Pancreas (tissue), 10 donors: ENCODE measurements at regions not wholly inside any gene's neighbourhood (a gene's known extent, or its start where the extent isn't known, plus 50 kb on each side); places are given as distances from the start of the nearest gene placed in this dataset.

Experiments
- ATAC-seq, 4 donors: fragments of 200-7000 bp; cut with Tn5 transposase; one replicate each; pipeline versions ENCODE4 v1.8.0 to v1.9.1; 2020; ENCODE audit warnings: mild to moderate bottlenecking in 4 of 4, moderate library complexity in 4 of 4
- DNase-seq, 6 donors: peaks; one replicate each; pipeline ENCODE4 v3.0.0-alpha.2; 2020
- FAIRE-seq: peaks from 2 replicates; lab custom pipeline; 2012; peaks lifted over from hg19 to GRCh38; lab: Jason Lieb, UNC
- H3K27ac ChIP-seq, 4 donors: fragments of 200-600 bp; sonication (generic); 1 replicate in 3 of 4; 2 replicates in 1 of 4; pipeline versions ENCODE4 v1.5.0 to v1.8.0; 2020
- H3K27me3 ChIP-seq, 4 donors: fragments of 200-600 bp; one replicate each; pipeline ENCODE4 v1.8.0; 2021
- H3K36me3 ChIP-seq, 3 donors: fragments of 200-600 bp; sonication (generic) in 1 of 3; one replicate each; pipeline versions ENCODE4 v1.5.0 to v1.8.0; 2020 to 2021
- H3K4me1 ChIP-seq, 3 donors: fragments of 200-600 bp; one replicate each; pipeline ENCODE4 v1.8.0; 2021
- H3K4me3 ChIP-seq, 4 donors: fragments of 200-600 bp; sonication (generic) in 2 of 4; one replicate each; pipeline versions ENCODE4 v1.5.0 to v1.8.0; 2020 to 2021
- H3K9me3 ChIP-seq, 4 donors: fragments of 200-600 bp; one replicate each; pipeline ENCODE4 v1.8.0; 2021
- CTCF ChIP-seq, 4 donors: fragments of 200-600 bp; sonication (generic) in 3 of 4; IDR thresholded peaks; one replicate each; pipeline versions ENCODE4 v1.5.0 to v1.8.0; 2021; ENCODE audit warnings: antibody characterized with exemption in 4 of 4
- WGBS, 2 donors: extraction: QIAGEN DNeasy Blood & Tissue Kit; methylation state at CpG; one replicate each; pipeline ENCODE4 v1.1.7; 2013; 5-methylcytosine and 5-hydroxymethylcytosine counted together
- intact Hi-C, 3 donors: fragments of 100-400 bp; cut with DNase I; formaldehyde crosslinking; loops; one replicate each; pipeline versions ENCODE4 v1.11.1 to v1.14.2; 2022
- donor health status: healthy with polysubstance abuse.
- donor health status: DM: no; HTN: no; CAD: no; lungs with moderate emphysema.
- donor health status: DM: no; HTN: no; CAD: no.
- donor health status: control.
- donor health status: control.
- donor health status: Bipolar disorder and iron deficiency.
- donor health status: DM: yes; HTN: yes; CAD: no.
- donor health status: DM: no; HTN: no; CAD: no.
- donor health status: DM: no; HTN: no; CAD: no.
- donor health status: DM: yes; HTN: yes; CAD: no.

- Histone ChIP-seq H3K27ac (no peak overlapping the region), H3K4me3 (no peak overlapping the region), H3K27me3 (no peaks in the 10 kb centered on the region), H3K36me3 (no peaks in the 10 kb centered on the region), H3K9me3 (no peaks in the 10 kb centered on the region), H3K4me1 (no peaks in the 10 kb centered on the region)
- intact Hi-C loops, result no loop called here
- 65 to 66% methylated on average over 23 of the region's 23 CpGs for WGBS, 2 donors
- ATAC-seq, result no peak
- no peak for TF ChIP-seq CTCF (IDR thresholded peaks at IDR 0.05)
- DNase-seq, result no peak
- no peak for FAIRE-seq
Measured at GRCh38 chr20:58579819-58580473, 64.7 kb upstream of the APCDD1L start.

DNA sequence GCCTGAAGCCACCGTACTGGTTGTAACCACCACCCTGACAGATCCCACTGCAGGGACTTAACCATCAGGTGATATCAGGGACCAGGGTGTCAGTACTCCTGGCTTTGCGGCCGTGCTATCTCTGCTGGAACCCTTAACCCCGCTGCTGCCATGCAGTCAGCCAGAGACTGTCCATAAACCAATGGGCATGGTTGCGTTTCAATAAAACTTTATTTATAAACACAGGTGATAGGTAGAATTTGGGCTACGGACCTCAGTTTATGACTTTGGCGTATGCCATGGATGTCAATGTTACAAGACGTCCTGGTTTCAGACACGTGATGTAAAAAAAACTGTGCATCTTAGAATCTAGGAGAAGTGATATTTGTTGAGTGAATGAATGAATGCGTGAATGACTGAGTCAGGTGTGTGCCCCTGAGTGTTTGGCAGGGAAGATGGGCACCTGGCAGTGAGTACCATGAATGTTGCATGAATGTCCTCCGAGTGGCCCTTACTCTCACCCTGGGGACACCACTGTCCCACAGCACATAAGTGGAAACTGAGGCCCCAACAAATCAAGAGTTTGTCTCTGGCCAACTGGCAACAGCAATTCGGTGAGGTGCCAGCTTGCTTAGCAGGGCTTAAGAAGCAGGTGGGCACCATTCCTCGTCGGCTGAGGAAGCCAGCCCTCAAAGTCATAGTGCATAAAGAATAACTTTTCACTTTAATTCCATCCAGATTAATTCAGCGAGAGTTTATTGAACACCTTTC, 64.0 kb upstream of the APCDD1L start:
- no peak for DNase-seq

GRCh38 chr20:58577871-58578598, 62.8 kb upstream of the APCDD1L start:
- H3K9me3 ChIP-seq, result no peaks in the 10 kb centered on the region
- 47 to 59% methylated on average over 23 of the region's 23 CpGs for WGBS, 2 donors
- no peak for FAIRE-seq

More for the DNA sequence above, 64.0 kb upstream of the APCDD1L start:
- 67 to 74% methylated on average over 15 of the region's 15 CpGs for WGBS, 2 donors
- intact Hi-C loops, result no loop called here
- ATAC-seq (no peak), FAIRE-seq (no peak)
- no peaks in the 10 kb centered on the region for H3K4me1 ChIP-seq
- no peaks in the 10 kb centered on the region for H3K27me3 ChIP-seq
- no peak for TF ChIP-seq CTCF (IDR thresholded peaks at IDR 0.05)
- H3K9me3 ChIP-seq, result no peaks in the 10 kb centered on the region
- no peaks in the 10 kb centered on the region for H3K36me3 ChIP-seq
- no peak overlapping the region for H3K27ac ChIP-seq
- H3K4me3 ChIP-seq, result no peak overlapping the region

GRCh38 chr20:58577139-58577806, 62.1 kb upstream of the APCDD1L start:
- ATAC-seq (peak in 3 of 4 donors; percentile 30 to 73 (median 73)), DNase-seq (no peak), FAIRE-seq (no peak)
- intact Hi-C loops, result no loop called here
- 59 to 75% methylated on average over 12 to 13 of the region's 13 CpGs for WGBS, 2 donors
- TF ChIP-seq CTCF (IDR thresholded peaks at IDR 0.05), result no peak
- Histone ChIP-seq H3K27ac (no peak overlapping the region), H3K4me3 (no peak overlapping the region), H3K9me3 (no peaks in the 10 kb centered on the region), H3K27me3 (no peaks in the 10 kb centered on the region), H3K4me1 (no peaks in the 10 kb centered on the region), H3K36me3 (no peaks in the 10 kb centered on the region)

More at GRCh38 chr20:58577871-58578598, 62.8 kb upstream of the APCDD1L start:
- Histone ChIP-seq H3K4me1 (no peaks in the 10 kb centered on the region), H3K36me3 (no peaks in the 10 kb centered on the region), H3K4me3 (no peak overlapping the region), H3K27ac (no peak overlapping the region), H3K27me3 (no peaks in the 10 kb centered on the region)
- intact Hi-C loops, result no loop called here
- ATAC-seq, result no peak
- no peak for TF ChIP-seq CTCF (IDR thresholded peaks at IDR 0.05)
- no peak for DNase-seq
